NCI-H1436 (cell line): ENCODE measurements at regions not wholly inside any gene's neighbourhood (a gene's known extent, or its start where the extent isn't known, plus 50 kb on each side); places are given as distances from the start of the nearest gene placed in this dataset.

Source experiments
- DNase-seq: peaks from one replicate; lab custom pipeline; 2025; lab: John Stamatoyannopoulos, UW

DNA sequence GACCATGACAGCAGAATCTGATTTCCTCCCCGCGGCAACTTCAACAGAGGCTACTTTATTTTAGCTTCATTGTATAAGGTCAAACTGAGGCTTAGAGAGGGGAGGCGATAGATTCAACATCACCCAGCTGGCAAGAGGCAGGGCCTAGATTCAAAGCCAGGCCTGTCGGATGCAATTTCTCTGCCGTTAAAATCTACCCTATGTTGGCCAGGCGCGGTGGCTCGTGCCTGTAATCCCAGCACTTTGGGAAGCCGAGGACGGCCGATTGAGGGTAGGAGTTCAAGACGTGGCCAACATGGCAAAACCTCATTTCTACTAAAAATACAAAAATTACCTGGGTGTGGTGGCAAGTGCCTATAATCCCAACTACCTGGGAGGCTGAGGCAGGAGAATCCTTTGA, 182.2 kb downstream of the BCOR start:
- DNase-seq: no peak

DNA sequence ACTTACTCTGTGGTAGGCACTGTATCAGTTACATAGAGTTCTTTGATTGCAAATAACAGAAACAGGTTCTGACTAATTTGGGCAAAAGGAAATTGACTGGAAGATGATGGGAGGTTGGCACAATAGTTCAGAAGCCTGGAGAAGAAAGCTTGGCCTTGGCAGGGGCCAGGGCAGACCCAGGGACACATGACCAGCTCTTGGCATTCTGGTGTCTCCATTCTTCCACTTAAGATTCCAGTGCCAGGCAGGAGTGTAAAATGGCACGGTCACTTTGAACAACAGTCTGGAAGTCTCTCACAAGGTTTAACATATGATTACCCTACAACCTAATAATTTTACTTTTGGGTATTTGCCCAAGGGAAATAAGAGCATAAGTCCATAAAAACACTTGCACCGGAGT, 175.9 kb downstream of the BCOR start:
- no peak for DNase-seq

DNA sequence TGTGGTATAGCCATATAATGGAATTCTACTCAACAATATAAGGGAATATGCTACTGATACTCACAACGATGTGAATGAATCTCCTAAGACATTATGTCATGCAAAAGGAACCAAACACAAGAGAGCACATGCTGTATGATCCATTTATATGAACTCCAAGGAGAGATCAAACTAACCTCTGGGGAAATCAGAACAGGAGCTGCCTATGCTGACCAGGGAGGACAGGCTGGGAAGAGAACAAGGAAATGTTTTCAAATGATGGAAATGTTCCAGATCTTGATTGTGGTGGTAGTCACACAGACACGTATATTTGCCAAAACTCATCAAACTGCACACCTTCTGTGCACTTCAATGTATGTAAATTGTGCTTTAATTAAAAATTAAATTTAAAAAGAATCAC, 175.3 kb downstream of the BCOR start:
- DNase-seq: no peak

DNA sequence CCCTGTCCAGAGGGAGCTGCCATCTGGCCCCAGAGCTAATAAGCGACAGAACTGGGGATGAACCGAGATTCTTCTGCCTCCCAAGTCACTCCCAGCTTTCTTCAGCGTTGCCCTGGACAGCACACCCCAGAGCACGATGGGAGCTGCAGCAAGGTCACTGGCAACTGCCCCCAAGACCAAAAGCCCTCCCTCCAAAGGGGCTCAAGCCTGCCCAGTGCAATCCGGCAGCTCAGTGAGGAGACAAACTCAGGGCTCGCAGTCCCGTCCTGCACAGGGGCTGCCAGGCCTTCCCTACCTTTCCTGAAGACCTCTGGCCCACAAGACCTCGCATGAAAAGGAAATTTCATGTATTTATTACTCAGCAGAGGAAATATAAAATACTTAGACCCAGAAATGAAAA, 174.8 kb downstream of the BCOR start:
- no peak for DNase-seq

DNA sequence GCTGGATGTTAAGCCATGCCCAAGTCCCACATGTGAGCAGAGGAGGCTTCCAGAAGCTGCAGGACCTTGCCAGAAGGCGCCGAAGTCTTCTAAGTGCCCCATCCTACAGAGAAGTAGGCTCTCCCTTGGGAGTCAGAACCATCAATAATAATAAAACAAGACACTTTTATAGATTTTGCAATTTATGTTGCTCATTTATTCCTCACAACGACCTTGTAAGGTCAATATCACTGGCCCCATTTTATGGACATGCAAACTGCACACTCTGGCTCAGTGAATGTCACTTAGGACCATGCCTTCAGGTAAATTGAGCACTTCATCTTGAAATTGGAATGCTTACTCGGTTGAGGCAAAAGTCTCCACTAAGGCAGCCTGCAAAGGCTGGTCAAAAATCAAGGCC, 170.4 kb downstream of the BCOR start:
- no peak for DNase-seq

DNA sequence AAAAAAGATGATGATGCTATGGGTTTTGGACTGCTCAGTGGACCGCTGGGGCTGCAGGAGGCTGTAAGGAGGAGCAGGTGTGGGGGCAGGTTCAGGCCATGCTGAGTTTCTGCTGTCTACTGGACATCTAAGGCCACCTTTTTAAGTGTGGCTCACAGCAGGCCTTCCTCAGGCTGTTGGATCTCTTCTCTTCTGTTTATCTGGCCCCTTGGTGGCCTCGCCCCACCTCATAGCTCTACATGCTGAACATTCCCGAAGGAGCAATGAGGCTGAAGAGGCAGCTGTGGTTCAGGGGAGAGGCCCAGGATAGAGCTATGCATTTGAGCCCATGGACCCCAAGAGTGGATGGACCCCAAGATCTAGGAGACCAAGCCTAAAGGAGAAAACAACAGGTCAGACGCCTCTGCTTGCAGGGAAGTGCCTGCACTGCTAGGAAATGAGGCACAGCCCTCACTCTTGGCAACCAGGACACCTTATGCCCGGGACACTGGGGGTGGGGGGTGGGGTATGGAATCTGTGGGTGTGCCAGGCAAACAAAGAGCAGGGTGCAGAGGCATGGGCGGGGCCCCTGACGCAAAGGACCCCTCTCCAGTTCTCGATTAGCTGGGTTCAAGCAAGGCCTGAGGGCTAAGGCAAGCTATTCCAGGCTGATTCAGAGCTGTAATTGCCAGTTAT, 168.9 kb downstream of the BCOR start:
- DNase-seq: no peak

DNA sequence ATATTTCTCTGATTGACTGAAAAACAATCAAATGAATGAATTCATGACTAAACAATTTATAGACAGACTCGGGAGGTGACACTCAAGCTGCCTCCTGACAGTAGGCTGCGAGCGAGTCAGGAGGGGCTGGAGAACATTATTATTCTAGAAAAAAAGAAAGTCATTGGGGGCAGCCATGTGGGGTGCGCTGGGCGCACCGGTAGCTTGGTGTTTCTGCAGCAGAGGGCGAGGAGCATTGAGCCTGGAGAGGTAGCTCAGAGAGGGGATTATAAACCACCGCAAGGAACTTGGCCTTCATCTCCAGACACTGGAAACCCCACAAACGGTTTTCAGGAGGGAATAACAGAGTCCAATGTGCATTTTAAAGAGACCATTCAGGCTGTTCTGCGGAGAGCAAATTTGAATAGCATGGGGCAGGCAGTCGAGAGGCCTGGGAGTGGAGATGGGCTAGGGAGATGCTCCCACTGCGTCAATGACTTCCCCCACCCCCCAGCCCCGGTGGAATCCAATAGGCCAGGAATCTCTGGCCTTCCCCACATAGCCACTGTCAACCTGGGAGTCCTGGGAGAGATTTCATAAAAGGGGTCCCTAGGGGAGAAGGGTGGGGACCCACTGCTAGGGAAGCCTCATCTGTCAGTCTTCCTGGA, 168.3 kb downstream of the BCOR start:
- DNase-seq: no peak

DNA sequence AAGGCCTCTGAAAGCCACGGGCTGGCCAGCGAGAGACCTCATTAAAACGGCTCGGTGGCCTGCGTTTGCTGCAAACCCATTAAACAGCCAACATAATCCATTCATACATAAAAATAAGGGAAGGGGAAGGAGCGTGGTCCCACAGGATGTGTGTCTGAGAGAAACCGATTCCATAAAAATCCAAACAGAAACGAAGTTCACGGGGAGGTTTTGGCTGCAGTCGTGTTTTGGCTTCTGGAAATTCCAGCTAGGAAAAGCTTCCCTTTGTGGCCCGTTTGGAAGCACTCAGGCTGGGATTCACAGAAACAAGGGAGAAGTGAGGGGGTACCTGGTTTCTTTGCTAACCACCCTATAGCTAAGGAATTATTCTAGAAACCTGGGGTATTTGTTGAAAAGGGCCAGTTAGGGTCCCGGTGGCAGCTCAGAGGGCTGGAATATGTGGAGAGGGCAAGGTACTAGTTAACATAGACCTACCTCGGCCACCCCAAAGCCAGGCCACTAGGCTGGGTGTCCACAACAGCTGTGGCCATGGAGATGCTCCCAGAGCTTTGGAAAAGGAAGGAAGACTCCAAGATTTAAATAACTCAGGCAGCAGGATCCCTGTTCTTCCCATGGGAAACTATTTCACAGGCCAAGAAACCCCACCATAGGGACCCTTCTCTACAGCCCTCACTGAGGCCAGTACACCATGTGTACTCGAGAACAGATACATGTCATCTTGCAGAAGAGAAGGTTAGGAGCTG, 166.8 kb downstream of the BCOR start:
- no peak for DNase-seq

DNA sequence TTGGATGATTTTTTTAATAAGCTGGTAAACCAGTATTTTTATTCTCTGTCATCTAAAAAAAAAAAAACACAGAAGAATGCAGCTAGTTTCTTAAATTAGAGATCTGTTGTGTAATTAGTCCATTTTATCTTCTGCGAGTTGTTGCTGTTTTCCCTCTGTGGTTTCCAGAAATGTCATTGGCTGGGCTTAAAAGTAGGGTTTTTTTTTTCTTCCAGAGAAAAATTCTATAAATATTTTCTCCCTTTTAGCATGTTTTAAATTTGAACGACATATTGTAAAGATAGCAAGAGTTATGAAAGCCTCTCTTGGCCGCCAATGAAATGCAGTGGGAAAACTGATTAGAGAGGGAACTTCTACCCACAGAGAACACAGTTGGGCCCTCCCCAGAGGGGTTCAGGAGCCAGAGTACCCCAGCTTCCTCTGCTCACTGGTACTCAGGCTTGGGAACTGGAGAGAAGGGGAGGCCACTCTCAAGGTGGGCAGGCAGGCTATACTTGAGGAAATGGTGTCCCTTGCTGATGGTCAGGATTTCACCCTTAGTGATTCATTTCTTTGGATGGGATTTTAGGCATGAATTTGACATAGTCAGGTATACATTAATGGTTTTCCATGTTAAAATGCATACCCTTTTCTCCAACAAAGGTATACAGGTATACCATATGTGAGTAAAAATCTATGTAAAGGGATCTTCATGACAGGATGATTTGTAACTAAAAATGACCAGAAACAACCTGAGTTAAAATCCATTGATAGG, 166.1 kb downstream of the BCOR start:
- no peak for DNase-seq

DNA sequence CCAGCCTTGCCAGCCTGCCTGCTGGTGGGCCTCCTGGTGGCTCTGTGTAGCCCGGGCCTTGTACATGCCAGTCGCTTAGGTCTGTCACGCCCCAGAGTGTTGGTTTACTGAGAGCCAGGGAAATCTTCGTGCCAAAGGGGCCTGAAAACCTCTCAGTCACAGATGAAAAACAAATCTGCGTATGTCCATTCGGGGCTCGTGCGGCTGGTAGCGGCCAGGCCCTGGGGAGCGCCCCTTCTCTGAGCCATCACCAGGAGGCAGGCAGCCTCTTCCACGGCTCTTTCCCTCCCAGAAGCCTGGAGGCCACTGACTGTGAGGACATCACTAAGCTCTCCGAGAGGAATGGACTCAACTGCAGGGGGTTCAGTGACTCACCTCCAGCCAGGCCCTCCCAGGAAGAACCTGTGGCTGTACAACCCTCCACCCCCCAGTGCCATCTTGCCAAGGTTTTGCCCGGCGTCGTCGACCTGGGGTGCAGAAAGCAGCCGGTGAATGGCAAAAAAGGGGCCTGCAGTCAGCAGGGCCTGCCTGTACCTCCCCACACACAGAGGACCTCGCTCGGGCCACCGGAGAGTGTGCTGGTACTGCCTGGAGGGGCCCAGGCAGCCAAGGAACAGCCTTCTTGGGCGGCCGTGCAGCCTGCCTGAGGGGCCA, 162.2 kb downstream of the BCOR start:
- DNase-seq: no peak

DNA sequence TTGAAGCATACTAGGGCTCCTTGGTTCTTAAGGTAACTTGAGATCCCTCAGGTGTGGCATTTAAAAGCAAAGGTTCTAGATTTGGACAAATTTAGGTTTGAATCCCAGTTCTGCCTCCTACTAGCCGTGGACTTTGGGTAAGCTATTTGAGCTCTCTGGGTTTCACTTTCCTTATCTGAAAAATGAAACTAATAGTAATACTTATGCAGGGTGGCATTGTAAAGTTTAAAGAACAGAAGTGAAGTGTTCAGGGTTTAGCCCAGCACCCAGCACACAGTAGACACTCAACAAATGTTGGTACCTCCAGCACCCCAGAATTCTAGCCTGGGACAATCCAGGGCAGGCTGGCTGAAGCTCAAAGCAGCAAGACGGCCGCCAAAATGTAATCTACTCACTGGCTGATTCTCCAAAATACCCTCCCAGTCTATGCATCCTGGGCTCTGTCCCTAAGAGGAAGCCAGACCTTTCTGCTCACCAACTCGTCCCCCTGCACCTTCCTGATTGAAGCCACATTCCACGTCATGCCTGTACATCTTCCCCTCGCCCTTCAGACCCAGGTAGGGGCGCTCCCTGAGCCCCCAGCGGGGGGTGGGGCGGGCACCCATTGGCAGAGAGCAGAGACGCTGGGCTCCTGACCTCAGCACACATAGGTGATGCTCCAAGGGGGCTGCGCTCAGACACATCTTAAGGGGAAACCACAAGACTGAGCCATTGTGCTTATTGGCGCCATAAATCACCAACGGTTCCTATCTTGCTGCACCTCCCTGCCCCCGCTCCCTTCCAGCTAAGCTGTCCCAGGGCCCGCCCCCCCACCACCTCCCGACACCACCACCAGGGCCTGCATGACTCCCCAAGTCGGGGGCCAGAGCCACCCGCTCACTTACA, 160.6 kb downstream of the BCOR start:
- no peak for DNase-seq

DNA sequence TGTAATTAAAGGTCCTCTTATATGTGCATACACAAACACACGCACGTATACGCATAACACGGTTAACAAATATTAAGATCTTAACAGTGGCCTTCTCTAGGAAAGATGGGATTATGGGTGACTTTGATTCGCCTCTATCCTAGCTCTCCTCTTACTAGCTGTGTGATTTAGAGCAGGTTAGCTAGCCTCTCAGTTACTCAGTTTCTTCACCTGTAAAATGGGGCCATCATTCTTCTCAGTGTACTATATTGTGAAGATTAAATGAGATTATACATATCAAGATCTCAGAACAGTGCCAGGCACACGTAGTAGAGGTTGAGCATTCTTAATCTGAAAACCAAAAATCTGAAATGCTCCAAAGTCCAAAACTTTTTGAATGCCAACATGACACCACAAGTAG, 159.3 kb downstream of the BCOR start:
- DNase-seq: no peak

DNA sequence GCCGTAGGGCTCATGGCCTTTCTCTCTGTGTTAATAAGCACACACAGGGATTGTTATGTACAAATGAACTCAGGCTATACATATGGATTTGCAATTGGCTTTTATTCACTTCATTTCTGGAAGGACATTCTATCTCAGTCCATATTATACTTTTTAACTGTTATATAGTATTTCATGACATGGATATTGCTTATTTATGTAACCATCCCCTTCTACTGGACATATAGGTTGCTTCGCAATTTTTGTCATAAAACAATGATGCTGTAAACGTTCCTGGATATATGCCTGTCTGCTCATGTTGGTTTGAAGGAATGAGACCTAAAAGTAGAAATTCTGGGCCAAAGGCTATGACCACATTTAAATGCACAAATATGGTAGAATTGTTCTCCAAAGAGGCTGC, 158.1 kb downstream of the BCOR start:
- DNase-seq: no peak

DNA sequence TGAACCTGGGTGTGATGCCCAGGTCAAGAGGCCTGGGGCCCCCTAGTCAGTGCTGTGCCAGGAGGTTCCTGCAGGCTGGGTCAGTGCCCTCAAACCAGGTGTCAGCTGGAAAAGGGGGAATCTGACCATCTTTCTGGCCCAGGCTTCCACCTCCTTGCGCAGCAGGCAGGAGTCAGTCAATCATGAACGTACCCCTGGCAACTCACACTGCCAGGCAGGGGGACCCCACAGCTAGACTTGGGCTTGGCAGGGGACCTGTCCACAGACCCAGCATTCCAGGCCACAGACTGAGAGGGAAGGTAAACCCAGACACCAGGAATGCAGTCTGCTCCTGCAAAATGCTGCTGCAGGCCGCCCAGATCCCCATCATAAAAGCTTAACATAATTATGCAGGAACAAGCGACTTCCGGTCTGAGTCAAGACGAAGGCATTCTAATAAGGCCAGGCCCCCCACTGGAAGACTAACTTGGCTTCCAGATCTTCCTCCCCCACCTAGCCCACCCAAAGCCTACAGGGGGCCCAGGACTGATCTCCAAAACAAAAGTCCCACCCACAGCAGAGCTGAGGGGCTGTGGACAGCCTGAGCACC, 156.3 kb downstream of the BCOR start:
- no peak for DNase-seq

DNA sequence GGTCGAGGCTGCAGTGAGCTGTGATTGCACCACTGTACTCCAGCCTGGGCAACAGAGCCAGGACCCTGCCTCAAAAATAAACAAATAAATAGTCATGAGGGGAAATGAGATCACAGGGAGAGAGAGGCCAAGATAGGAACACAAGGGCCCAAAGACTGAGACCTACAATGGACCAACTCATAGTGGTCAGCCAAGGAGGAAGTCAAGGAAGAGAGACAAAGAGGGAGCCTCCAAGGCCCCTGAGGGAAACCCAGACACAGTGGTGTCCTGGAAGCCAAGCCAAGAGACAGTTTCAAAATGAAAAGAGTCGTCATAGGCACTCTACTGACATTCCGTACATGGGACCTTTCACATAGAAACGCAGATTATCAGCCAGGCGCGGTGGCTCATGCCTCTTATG, 153.3 kb downstream of the BCOR start:
- DNase-seq: no peak

DNA sequence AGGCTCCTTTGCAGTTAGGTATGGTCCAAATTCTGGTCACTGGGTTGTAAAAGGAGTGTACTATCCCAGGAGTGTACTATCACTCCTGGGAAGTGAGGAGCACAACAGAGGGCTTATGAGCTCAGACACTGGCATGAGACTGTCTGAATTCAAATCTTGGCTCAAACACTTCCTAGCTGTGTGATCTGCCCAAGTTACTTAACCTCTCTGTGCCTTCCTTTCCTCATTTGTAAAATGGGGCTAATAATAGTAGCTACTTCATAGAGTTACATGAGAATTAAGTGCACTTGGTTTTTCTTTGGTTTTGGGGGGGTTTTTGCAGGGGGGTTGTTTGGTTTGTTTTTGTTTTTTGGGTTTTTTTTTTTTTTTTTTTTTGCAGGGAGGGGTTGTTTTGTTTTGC, 152.0 kb downstream of the BCOR start:
- no peak for DNase-seq

DNA sequence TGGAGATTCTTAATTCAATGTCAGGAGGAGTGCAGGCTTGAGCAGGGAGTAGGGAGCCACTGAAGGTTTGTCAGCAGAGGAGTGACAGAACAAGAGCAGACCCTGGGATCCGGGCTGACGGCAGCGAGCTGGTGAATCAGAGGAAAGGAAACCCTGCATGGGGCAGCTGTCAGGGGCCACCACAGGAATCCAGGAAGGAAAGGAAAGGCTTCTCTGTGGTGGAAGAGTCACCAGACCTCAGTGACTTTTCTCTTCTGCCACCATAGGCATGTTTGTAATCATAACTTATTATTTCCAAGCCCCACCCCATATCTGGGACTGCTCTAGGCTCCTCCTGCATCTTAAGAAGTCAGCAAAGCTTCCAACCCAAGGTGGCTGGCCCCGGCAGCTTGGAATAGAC, 150.9 kb downstream of the BCOR start:
- no peak for DNase-seq

DNA sequence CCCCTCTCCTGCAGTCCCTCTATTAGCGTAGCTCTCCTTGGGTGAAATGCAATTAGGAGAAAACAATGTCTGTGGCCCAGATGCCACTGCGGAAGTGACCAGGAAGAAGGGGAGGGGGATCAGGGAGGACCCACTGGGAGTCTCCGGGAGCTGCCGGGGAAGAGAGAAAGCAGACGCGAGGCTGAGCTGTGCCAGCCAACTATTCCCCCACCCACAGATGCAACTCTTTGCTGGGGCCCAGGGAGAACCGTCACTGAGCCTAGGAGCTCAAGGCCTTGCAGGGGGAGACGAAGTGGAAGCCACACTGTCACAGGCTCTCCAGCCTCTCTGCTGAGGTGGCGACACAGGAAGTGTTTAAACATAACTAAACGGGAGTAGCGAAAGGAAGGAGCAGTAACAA, 149.2 kb downstream of the BCOR start:
- no peak for DNase-seq

DNA sequence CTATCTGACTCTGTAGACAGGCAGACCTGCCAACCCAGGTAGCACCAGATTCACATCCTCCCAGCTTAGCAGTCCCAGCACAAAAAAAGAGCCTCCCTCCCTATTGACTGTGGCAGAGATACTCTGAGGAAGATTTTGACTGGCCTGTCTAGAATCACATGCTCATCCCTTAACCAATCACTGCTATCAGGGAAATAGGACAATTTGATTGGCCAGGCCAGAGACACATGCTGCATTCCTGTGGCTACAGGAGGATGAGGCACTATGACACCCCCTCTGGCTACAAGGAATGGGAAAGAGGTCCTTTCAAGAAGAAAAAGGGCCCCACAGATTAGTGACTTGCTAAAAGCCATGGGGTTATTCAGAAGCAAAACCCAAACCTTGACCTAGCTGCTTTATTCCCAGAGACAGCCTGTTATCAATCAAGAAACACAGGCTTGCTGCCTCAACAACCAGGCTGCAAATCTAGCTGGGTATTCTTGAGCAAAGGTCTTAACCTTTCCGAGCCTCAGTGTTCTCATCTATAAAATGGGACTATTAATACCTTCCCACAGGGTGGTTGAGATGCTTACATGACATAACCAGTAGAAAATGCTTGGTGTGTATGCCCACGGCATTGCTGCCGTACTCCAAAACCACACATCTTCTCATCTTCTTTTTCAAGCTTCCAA, 147.6 kb downstream of the BCOR start:
- no peak for DNase-seq

DNA sequence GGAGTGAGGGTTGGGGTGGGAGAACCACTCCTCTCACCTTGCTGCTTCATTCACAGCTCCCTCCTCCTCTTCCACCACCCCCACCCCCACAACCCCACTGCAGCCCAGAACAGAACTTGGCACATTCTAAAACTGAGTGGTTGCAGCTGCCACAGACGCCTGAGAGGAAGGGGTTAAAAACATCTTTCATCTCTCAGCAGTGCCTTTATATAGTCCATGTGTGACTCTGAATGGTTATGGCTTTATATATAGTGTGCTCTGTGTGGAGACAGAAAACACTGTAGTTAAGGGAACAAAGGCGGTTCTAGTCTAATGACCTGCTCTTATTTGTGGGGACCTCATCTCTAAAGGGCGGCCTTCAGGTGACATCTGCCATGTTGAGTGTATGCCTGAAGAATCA, 144.8 kb downstream of the BCOR start:
- DNase-seq: no peak
